Esophagus muscularis mucosa (tissue), 4 donors: ENCODE measurements at regions not wholly inside any gene's neighbourhood (a gene's known extent, or its start where the extent isn't known, plus 50 kb on each side); places are given as distances from the start of the nearest gene placed in this dataset.

ENCODE experiments used
- DNase-seq: peaks from one replicate; pipeline ENCODE4 v3.0.0-alpha.2; 2017; ENCODE audit errors: extremely low spot score
- H3K27ac ChIP-seq, 4 donors: fragments of 200-600 bp; sonication (generic); replicated peaks in 1 of 4; 1 replicate in 3 of 4; 2 replicates in 1 of 4; pipeline ENCODE4 v1.5.1; 2016 to 2019; ENCODE audit warnings: mild to moderate bottlenecking in 1 of 4
- H3K27me3 ChIP-seq, 4 donors: fragments of 200-600 bp; sonication (generic); one replicate each; pipeline versions ENCODE4 v1.5.1 to v1.6.0; 2016 to 2019
- H3K36me3 ChIP-seq, 4 donors: fragments of 200-600 bp; sonication (generic); one replicate each; pipeline ENCODE4 v1.5.1; 2016 to 2019
- H3K4me1 ChIP-seq, 4 donors: fragments of 200-600 bp; sonication (generic); one replicate each; pipeline ENCODE4 v1.5.1; 2016 to 2019
- H3K4me3 ChIP-seq, 4 donors: fragments of 200-600 bp; sonication (generic); 1 replicate in 2 of 4; 2 replicates in 2 of 4; pipeline ENCODE4 v1.5.1; 2016 to 2019; ENCODE audit warnings: mild to moderate bottlenecking in 4 of 4, moderate library complexity in 1 of 4
- H3K9me3 ChIP-seq, 4 donors: fragments of 200-600 bp; sonication (generic); 1 replicate in 3 of 4; 2 replicates in 1 of 4; pipeline ENCODE4 v1.5.1; 2016 to 2019
- EP300 ChIP-seq: sonication (generic); formaldehyde crosslinking; IDR thresholded peaks from one replicate; pipeline ENCODE4 v1.6.1; 2017; ENCODE audit warnings: antibody characterized with exemption
- POLR2A ChIP-seq: fragments of 450-650 bp; IDR thresholded peaks from one replicate; pipeline ENCODE4 v1.6.1; 2017; ENCODE audit warnings: antibody characterized with exemption, moderate library complexity, mild to moderate bottlenecking, low read depth
- POLR2AphosphoS5 ChIP-seq, 2 donors: sonication (generic); formaldehyde crosslinking; IDR thresholded peaks; one replicate each; pipeline ENCODE4 v1.6.1; 2017; ENCODE audit warnings: antibody characterized with exemption in 2 of 2
- WGBS: methylation state at CpG from one replicate; pipeline ENCODE4 v1.1.5; 2018; 5-methylcytosine and 5-hydroxymethylcytosine counted together
- intact Hi-C: fragments of 100-400 bp; cut with DNase I; formaldehyde crosslinking; loops from one replicate; pipeline ENCODE4 v1.15.1; 2023
- TF ChIP-seq, protein P1 (sequence below), 3 experiments: fragments of 200-600 bp in 2 of 3; fragments of 450-650 bp in 1 of 3; sonication (generic) in 2 of 3; IDR thresholded peaks; one replicate each; pipeline ENCODE4 v1.5.1; 2017 to 2019; ENCODE audit warnings: antibody characterized with exemption in 3 of 3, mild to moderate bottlenecking in 2 of 3, moderate library complexity in 1 of 3

DNA sequence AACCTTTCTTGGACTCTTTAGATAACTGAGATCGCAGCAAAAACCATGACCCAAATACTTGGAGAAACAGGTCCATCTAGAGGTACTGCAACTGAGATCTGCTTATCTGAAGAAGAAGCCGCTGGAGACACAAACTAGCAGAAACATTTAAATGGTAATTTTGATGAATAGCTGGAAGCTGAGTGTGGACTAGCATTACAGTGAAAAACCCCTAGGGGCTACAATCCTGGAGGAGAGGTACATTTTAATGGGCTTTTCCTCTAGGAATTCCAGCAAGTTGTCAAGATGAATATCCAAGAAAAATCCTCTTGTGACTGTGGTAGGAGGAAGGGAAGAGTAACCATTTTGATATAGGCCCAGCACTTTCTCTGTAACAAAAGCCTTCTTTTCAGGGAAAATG is 592.5 kb upstream of the GRIA3 start:
- Histone ChIP-seq H3K4me1 (no peaks in the 10 kb centered on the region), H3K9me3 (peaks cover 0 to 4% (median 0%) of the 10 kb centered on the region in 4 donors), H3K27ac (no peak overlapping the region), H3K27me3 (no peaks in the 10 kb centered on the region), H3K4me3 (no peak overlapping the region), H3K36me3 (no peaks in the 10 kb centered on the region)
- intact Hi-C loops, result no loop called here
- no peak for TF ChIP-seq EP300
- TF ChIP-seq POLR2AphosphoS5 (IDR thresholded peaks at IDR 0.05), result no peak
- no peak for TF ChIP-seq POLR2A
- TF ChIP-seq, protein P1, sequence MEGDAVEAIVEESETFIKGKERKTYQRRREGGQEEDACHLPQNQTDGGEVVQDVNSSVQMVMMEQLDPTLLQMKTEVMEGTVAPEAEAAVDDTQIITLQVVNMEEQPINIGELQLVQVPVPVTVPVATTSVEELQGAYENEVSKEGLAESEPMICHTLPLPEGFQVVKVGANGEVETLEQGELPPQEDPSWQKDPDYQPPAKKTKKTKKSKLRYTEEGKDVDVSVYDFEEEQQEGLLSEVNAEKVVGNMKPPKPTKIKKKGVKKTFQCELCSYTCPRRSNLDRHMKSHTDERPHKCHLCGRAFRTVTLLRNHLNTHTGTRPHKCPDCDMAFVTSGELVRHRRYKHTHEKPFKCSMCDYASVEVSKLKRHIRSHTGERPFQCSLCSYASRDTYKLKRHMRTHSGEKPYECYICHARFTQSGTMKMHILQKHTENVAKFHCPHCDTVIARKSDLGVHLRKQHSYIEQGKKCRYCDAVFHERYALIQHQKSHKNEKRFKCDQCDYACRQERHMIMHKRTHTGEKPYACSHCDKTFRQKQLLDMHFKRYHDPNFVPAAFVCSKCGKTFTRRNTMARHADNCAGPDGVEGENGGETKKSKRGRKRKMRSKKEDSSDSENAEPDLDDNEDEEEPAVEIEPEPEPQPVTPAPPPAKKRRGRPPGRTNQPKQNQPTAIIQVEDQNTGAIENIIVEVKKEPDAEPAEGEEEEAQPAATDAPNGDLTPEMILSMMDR (IDR thresholded peaks at IDR 0.05), result no peak
- DNase-seq, result no peak
- WGBS, result 54% methylated on average over 2 of the region's 2 CpGs

DNA sequence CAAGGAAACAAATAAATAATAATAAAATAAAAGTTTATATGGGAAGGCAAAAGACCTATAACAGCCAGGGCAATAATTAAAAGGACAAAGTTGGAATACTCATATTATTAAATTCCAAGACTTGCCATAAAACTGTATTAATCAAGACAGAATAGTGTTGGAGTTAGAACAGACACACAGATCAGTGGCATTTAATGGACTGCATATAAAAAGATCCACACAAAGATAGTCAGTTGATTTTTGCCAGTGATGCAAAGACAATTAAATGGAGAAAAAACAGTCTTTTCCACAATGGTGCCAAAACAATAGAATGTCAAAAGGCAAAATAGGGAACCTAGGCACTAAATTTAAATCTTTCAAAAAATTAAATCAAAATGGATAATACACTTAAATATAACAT is 587.1 kb upstream of the GRIA3 start:
- no peak for DNase-seq
- no peaks in the 10 kb centered on the region for H3K36me3 ChIP-seq
- TF ChIP-seq, protein P1 (IDR thresholded peaks at IDR 0.05), result no peak
- no peak for TF ChIP-seq POLR2AphosphoS5 (IDR thresholded peaks at IDR 0.05)
- no peak for TF ChIP-seq POLR2A
- no peak for TF ChIP-seq EP300

DNA sequence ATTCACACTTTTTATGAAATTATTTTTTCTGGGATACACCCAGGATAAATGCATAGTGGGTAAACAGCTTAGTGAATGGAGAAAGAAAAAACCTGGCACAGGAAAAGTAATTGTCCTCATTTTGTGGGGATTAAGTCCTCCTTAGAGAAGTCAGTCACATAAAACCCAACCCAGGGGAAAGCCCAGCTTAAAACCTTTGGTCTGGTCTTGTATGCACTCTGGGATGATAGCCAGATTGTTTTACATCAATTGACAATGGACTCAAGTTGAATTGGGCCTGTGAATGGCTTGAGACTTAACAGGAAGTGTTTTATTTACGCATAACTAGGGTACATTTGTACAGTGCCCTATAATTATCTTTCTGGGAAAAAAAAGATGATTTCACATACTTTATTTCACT is 561.3 kb upstream of the GRIA3 start:
- TF ChIP-seq POLR2A (no peak), POLR2AphosphoS5 (IDR thresholded peaks at IDR 0.05) (no peak), EP300 (no peak)
- TF ChIP-seq, protein P1 (IDR thresholded peaks at IDR 0.05), result no peak
- no peaks in the 10 kb centered on the region for H3K36me3 ChIP-seq
- intact Hi-C loops, result no loop called here
- no peaks in the 10 kb centered on the region for H3K9me3 ChIP-seq
- H3K27ac ChIP-seq, result no peak overlapping the region
- 63% methylated on average over 1 of the region's 1 CpG for WGBS
- no peaks in the 10 kb centered on the region for H3K4me1 ChIP-seq
- DNase-seq, result no peak
- H3K4me3 ChIP-seq, result no peak overlapping the region
- no peaks in the 10 kb centered on the region for H3K27me3 ChIP-seq

More for the DNA sequence above, 587.1 kb upstream of the GRIA3 start:
- intact Hi-C loops, result no loop called here
- H3K4me3 ChIP-seq, result no peak overlapping the region
- H3K9me3 ChIP-seq, result peaks cover 0 to 4% (median 0%) of the 10 kb centered on the region in 4 donors
- no peaks in the 10 kb centered on the region for H3K4me1 ChIP-seq
- no peaks in the 10 kb centered on the region for H3K27me3 ChIP-seq
- H3K27ac ChIP-seq, result no peak overlapping the region

GRCh38 chrX:122625239-122625638 is 558.8 kb upstream of the GRIA3 start:
- no peak for DNase-seq
- Histone ChIP-seq H3K4me3 (no peak overlapping the region), H3K9me3 (no peaks in the 10 kb centered on the region), H3K36me3 (no peaks in the 10 kb centered on the region), H3K4me1 (no peaks in the 10 kb centered on the region), H3K27ac (no peak overlapping the region), H3K27me3 (no peaks in the 10 kb centered on the region)
- 62% methylated on average over 2 of the region's 2 CpGs for WGBS
- intact Hi-C loops, result no loop called here
- no peak for TF ChIP-seq EP300
- TF ChIP-seq POLR2A, result no peak
- TF ChIP-seq POLR2AphosphoS5 (IDR thresholded peaks at IDR 0.05), result no peak

GRCh38 chrX:122625821-122626220 is 558.3 kb upstream of the GRIA3 start:
- H3K27me3 ChIP-seq, result no peaks in the 10 kb centered on the region
- intact Hi-C loops, result no loop called here
- H3K36me3 ChIP-seq, result no peaks in the 10 kb centered on the region
- H3K4me3 ChIP-seq, result no peak overlapping the region
- TF ChIP-seq, protein P1 (IDR thresholded peaks at IDR 0.05), result no peak
- TF ChIP-seq POLR2AphosphoS5 (IDR thresholded peaks at IDR 0.05) (no peak), POLR2A (no peak), EP300 (no peak)
- no peaks in the 10 kb centered on the region for H3K4me1 ChIP-seq
- WGBS, result 43% methylated on average over 3 of the region's 3 CpGs
- no peak for DNase-seq
- H3K9me3 ChIP-seq, result no peaks in the 10 kb centered on the region
- no peak overlapping the region for H3K27ac ChIP-seq
